ENCODE measurements at regions not wholly inside any gene's neighbourhood (a gene's known extent, or its start where the extent isn't known, plus 50 kb on each side); places are given as distances from the start of the nearest gene placed in this dataset.

DNA sequence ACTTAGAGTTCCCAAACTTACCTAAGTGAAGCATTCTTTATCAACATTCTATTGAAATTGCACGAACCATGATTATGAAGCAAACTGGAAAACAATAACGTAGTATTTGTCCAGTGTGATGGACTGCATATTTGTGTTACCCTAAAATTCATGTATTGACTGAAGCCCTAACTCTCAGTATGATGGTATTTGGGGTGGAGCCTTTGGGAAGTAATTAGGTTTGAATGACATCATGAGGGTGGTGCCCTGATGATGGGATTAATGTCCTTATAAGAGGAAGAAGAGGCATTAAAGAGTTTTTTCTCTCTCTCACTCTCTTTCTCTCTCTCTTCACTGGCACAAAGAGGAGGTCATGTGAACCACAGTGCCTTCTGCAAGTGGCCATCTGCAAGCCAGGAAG lies 365.4 kb upstream of the PTGER4 start:
- DNase-seq (ENCODE audit: low read depth): no peak
- TF ChIP-seq, protein P1, sequence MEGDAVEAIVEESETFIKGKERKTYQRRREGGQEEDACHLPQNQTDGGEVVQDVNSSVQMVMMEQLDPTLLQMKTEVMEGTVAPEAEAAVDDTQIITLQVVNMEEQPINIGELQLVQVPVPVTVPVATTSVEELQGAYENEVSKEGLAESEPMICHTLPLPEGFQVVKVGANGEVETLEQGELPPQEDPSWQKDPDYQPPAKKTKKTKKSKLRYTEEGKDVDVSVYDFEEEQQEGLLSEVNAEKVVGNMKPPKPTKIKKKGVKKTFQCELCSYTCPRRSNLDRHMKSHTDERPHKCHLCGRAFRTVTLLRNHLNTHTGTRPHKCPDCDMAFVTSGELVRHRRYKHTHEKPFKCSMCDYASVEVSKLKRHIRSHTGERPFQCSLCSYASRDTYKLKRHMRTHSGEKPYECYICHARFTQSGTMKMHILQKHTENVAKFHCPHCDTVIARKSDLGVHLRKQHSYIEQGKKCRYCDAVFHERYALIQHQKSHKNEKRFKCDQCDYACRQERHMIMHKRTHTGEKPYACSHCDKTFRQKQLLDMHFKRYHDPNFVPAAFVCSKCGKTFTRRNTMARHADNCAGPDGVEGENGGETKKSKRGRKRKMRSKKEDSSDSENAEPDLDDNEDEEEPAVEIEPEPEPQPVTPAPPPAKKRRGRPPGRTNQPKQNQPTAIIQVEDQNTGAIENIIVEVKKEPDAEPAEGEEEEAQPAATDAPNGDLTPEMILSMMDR (conservative IDR thresholded peaks at IDR 0.05; ENCODE audit: low read depth, low read length): no peak
- H3K4me3 ChIP-seq (ENCODE audit: low read depth, low read length): no peak overlapping the region

DNA sequence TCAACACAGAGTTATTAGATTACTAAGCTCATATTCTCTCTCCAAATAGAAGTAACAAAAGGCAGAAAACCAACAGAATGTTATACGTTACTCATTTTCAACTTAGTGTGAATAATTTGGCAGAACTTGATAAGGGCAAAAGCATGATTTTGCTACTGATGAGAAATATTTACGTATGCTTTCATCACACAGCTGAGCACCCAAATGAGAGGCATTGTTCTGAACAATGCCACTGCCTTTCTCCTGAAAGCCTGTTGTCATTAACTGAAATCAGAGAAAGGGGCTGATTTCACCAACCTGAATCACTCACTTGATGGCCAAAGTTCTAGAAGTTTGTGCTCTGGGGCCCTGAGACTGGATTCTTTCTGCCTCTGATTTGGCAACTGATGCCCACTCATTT lies 367.5 kb upstream of the PTGER4 start:
- DNase-seq (ENCODE audit: low read depth): no peak
- TF ChIP-seq, protein P1 (conservative IDR thresholded peaks at IDR 0.05; ENCODE audit: low read depth, low read length): no peak
- H3K4me3 ChIP-seq (ENCODE audit: low read depth, low read length): no peak overlapping the region

DNA sequence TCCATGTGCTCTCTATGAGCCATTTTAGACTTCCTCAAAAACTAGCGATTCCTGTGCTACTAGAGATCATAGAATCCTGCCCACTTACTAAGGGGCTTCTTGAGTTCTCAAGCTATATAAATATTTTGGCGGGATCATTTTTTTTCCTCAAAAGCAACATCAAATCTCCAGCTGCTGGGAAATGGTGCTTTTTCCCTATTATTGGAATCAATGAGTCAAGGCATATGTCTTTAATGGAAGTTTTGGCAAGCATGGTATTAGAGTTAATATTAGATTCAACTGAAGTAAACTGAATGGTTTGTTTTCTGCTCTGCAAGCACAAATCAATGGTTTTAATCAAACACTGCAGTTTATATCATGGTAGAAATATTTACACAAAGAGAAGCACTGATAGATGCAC lies 369.9 kb upstream of the PTGER4 start:
- no peak for DNase-seq (ENCODE audit: low read depth)
- TF ChIP-seq, protein P1 (conservative IDR thresholded peaks at IDR 0.05; ENCODE audit: low read depth, low read length): no peak
- H3K4me3 ChIP-seq (ENCODE audit: low read depth, low read length): no peak overlapping the region

DNA sequence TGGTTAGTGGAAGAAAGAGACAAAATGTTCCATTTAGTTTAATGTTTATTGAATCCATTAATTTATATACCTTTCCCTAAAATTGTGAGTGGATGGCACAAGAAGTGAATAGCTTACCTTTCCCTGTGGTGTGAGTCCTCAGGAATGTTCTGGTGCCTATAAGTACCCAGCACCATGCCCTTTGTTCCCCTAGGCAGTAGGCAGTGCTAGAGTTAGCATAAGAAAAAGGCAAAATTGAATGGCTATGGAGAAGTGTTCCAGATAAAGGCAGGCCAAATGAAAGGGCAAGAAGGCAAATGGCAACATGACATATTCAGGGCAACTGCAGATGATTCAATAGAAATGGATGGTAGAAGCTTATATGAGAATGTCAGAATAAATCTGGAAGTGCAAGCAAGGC lies 370.8 kb upstream of the PTGER4 start:
- DNase-seq (ENCODE audit: low read depth): no peak
- H3K4me3 ChIP-seq (ENCODE audit: low read depth, low read length): no peak overlapping the region
- TF ChIP-seq, protein P1 (conservative IDR thresholded peaks at IDR 0.05; ENCODE audit: low read depth, low read length): no peak

DNA sequence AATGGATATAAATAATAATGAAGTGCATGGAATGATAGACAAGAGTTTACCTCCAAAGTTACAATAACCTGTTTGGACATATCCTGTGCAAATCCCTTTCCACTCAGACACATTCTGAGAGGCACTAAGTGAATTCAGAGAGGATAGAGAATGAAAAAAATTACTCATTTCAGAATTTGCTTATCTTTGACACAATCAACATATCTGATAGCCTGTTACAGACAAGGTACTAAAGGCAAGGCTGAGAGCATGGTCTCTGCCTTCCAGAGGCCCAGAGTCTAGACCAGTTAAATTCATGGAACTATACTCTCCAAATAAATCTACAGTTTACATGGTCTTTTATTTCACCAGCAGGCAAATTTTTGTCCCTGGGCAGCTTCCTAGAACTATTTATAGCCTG lies 371.8 kb upstream of the PTGER4 start:
- H3K4me3 ChIP-seq (ENCODE audit: low read depth, low read length): no peak overlapping the region
- no peak for DNase-seq (ENCODE audit: low read depth)
- TF ChIP-seq, protein P1 (conservative IDR thresholded peaks at IDR 0.05; ENCODE audit: low read depth, low read length): no peak

DNA sequence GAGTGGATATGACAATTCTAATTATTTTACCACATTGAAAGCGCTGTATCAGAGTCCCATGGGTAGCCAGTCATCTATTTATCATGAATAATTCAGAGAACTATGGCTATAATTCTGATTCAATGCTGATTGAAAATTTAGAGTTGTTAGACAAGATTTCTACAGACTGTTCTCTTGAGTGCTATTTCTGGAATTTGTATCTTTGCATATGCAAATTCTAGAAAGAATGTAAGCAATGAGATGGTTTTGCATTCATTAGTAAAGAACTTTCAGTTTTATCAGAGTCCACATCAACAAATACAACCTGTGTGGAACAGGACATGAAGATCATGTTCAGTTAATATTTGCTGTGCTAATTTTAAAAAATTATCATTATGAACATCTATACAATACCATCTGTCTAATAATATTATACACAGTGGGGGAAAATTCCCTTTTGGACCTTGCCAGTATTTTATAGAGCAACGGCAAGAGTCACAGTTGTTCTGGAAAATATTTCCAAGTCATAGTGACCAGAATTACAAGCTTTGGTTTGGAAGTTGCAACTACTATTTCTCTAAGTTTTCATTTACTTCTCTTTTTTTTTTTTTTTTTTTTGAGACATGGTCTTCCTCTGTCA lies 372.7 kb upstream of the PTGER4 start:
- TF ChIP-seq, protein P1 (conservative IDR thresholded peaks at IDR 0.05; ENCODE audit: low read depth, low read length): no peak
- no peak for DNase-seq (ENCODE audit: low read depth)
- H3K4me3 ChIP-seq (ENCODE audit: low read depth, low read length): no peak overlapping the region

DNA sequence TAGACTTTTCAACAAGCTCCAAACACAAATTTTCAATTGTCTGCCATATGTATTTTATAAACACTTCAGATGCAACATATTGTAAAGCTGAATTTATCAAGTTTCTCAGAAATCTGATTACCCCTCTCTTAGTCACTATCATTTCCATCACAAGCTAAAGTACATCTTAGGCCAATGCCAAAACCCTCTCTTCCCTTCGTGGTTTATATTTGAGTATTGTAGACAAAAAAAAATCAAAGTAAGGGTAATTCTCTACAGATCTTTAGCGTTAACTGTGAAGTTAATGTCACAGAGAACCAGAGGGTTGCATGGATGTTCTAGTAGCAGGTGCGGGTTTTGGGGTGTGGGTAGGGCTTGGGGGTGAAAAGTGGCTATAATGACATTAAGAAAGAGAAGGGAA lies 387.7 kb upstream of the PTGER4 start:
- no peak overlapping the region for H3K4me3 ChIP-seq (ENCODE audit: low read depth, low read length)
- DNase-seq (ENCODE audit: low read depth): no peak
- TF ChIP-seq, protein P1 (conservative IDR thresholded peaks at IDR 0.05; ENCODE audit: low read depth, low read length): no peak

Data from choroid plexus epithelial cell (primary cell).